GM12892 (cell line): ENCODE measurements at regions not wholly inside any gene's neighbourhood (a gene's known extent, or its start where the extent isn't known, plus 50 kb on each side); places are given as distances from the start of the nearest gene placed in this dataset.

Experiments used
- POLR2A ChIP-seq: IDR thresholded peaks from 2 replicates; pipeline ENCODE4 v1.6.1; 2011; ENCODE audit warnings: low read depth, low read length, control low read depth
- POLR2AphosphoS5 ChIP-seq: IDR thresholded peaks from 2 replicates; pipeline ENCODE4 v1.6.1; 2011; ENCODE audit warnings: low read depth, low read length, control low read depth
- TAF1 ChIP-seq: IDR thresholded peaks from 2 replicates; pipeline ENCODE4 v1.6.1; 2011; ENCODE audit warnings: low read depth, mild to moderate bottlenecking, control low read depth, low read length, borderline replicate concordance

GRCh38 chr2:139645617-139646016 lies 865.4 kb upstream of the NXPH2 start:
- no peak for TF ChIP-seq POLR2AphosphoS5
- TF ChIP-seq POLR2A: no peak
- TF ChIP-seq TAF1: no peak
